Medulla oblongata (tissue), 1 donor: ENCODE measurements at regions not wholly inside any gene's neighbourhood (a gene's known extent, or its start where the extent isn't known, plus 50 kb on each side); places are given as distances from the start of the nearest gene placed in this dataset.
"Not testable (repeated sequence)": the region's sequence is repeated elsewhere in the genome, so short reads cannot be mapped to it uniquely, and the experiment has no call there.

Experiments used
- DNase-seq: peaks from one replicate; pipeline ENCODE4 v3.0.0-alpha.2; 2015; ENCODE audit errors: extremely low spot score

GRCh38 chr21:5975719-5976118, 4545.7 kb upstream of the TPTE start:
- not testable (repeated sequence) for DNase-seq

GRCh38 chr21:5997586-5997985, 4523.8 kb upstream of the TPTE start:
- DNase-seq = not testable (repeated sequence)

- not testable (repeated sequence) for DNase-seq
Measured at GRCh38 chr21:6015422-6016057, 4505.8 kb upstream of the TPTE start.

GRCh38 chr21:6020460-6020859, 4500.9 kb upstream of the TPTE start:
- DNase-seq = not testable (repeated sequence)

GRCh38 chr21:6020953-6021716, 4500.2 kb upstream of the TPTE start:
- DNase-seq = not testable (repeated sequence)

GRCh38 chr21:6021717-6022270, 4499.6 kb upstream of the TPTE start:
- DNase-seq = not testable (repeated sequence)

GRCh38 chr21:6023331-6023730, 4498.1 kb upstream of the TPTE start:
- DNase-seq = not testable (repeated sequence)

- not testable (repeated sequence) for DNase-seq
Measured at GRCh38 chr21:6025139-6025538, 4496.2 kb upstream of the TPTE start.

- DNase-seq = not testable (repeated sequence)
Measured at GRCh38 chr21:6027497-6027896, 4493.9 kb upstream of the TPTE start.

GRCh38 chr21:6034124-6034678, 4487.2 kb upstream of the TPTE start:
- DNase-seq = not testable (repeated sequence)

- not testable (repeated sequence) for DNase-seq
Measured at GRCh38 chr21:6034820-6035473, 4486.4 kb upstream of the TPTE start.

- not testable (repeated sequence) for DNase-seq
Measured at GRCh38 chr21:6035474-6036155, 4485.8 kb upstream of the TPTE start.

- DNase-seq = not testable (repeated sequence)
Measured at GRCh38 chr21:6039224-6039623, 4482.2 kb upstream of the TPTE start.

- not testable (repeated sequence) for DNase-seq
Measured at GRCh38 chr21:6040095-6040494, 4481.3 kb upstream of the TPTE start.

- not testable (repeated sequence) for DNase-seq
Measured at GRCh38 chr21:6043430-6044275, 4477.7 kb upstream of the TPTE start.

- not testable (repeated sequence) for DNase-seq
Measured at GRCh38 chr21:6044695-6045094, 4476.7 kb upstream of the TPTE start.

GRCh38 chr21:6049930-6050329, 4471.5 kb upstream of the TPTE start:
- not testable (repeated sequence) for DNase-seq

- DNase-seq = not testable (repeated sequence)
Measured at GRCh38 chr21:6052109-6052508, 4469.3 kb upstream of the TPTE start.

GRCh38 chr21:6053145-6053544, 4468.2 kb upstream of the TPTE start:
- DNase-seq = not testable (repeated sequence)

GRCh38 chr21:6058997-6059396, 4462.4 kb upstream of the TPTE start:
- not testable (repeated sequence) for DNase-seq
